SK-N-SH (cell line): ENCODE measurements at regions not wholly inside any gene's neighbourhood (a gene's known extent, or its start where the extent isn't known, plus 50 kb on each side); places are given as distances from the start of the nearest gene placed in this dataset.

Experiments used
- CTCF ChIA-PET: fragments of 300-600, 350-600 bp; formaldehyde crosslinking; extraction: SDS; loops from one replicate; lab custom pipeline; 2021; lab: Yijun Ruan, JAX
- POLR2A ChIA-PET: fragments of 350-600 bp; sonication (Branson Sonifier 250); formaldehyde crosslinking; extraction: SDS; loops from one replicate; lab custom pipeline; 2020; ENCODE audit warnings: antibody characterized with exemption, inconsistent platforms; lab: Yijun Ruan, JAX
- DNase-seq: peaks from one replicate; pipeline ENCODE4 v3.0.0; 2012
- H2AFZ ChIP-seq: fragments of 200-600 bp; sonication (generic); 2 replicates; pipeline ENCODE4 v1.8.1; 2016; ENCODE audit warnings: antibody characterized with exemption, mild to moderate bottlenecking, low read depth
- H3F3A ChIP-seq: fragments of 200-600 bp; sonication (generic); replicated peaks from 2 replicates; pipeline ENCODE3; 2016; ENCODE audit warnings: antibody characterized with exemption, mild to moderate bottlenecking; ENCODE audit not compliant: insufficient read depth
- H3K27ac ChIP-seq, 2 experiments: fragments of 200-500 bp in 1 of 2; fragments of 200-600 bp in 1 of 2; sonication (Bioruptor generic) in 1 of 2; sonication (generic), shearing (Covaris generic) in 1 of 2; 2 replicates each; pipeline versions ENCODE4 v1.5.1 to v1.6.1; 2014 to 2016; ENCODE audit warnings: low read depth in 2 of 2, inconsistent platforms in 1 of 2, low read length in 1 of 2, mild to moderate bottlenecking in 1 of 2, mixed read lengths in 1 of 2
- H3K27me3 ChIP-seq: fragments of 200-600 bp; sonication (generic), shearing (Covaris generic); 2 replicates; pipeline ENCODE4 v1.6.1; 2016; ENCODE audit warnings: mixed run types; ENCODE audit not compliant: insufficient read depth
- H3K36me3 ChIP-seq, 2 experiments: fragments of 200-500 bp in 1 of 2; fragments of 200-600 bp in 1 of 2; sonication (Bioruptor generic) in 1 of 2; sonication (generic) in 1 of 2; replicated peaks in 1 of 2; 2 replicates each; pipeline versions ENCODE3 to v1.5.1; 2014 to 2016; ENCODE audit warnings: low read length in 1 of 2, mild to moderate bottlenecking in 1 of 2; ENCODE audit not compliant: insufficient read depth in 2 of 2, control insufficient read depth in 1 of 2
- H3K4me1 ChIP-seq, 2 experiments: fragments of 200-500 bp in 1 of 2; fragments of 200-600 bp in 1 of 2; sonication (Bioruptor generic) in 1 of 2; sonication (generic), shearing (Covaris generic) in 1 of 2; 2 replicates each; pipeline versions ENCODE4 v1.5.1 to v1.6.1; 2014 to 2016; ENCODE audit warnings: low read depth in 1 of 2, low read length in 1 of 2, mixed run types in 1 of 2; ENCODE audit not compliant: insufficient read depth in 2 of 2, control insufficient read depth in 1 of 2
- H3K4me2 ChIP-seq: fragments of 200-600 bp; sonication (generic), shearing (Covaris generic); 2 replicates; pipeline ENCODE4 v1.6.1; 2017; ENCODE audit warnings: mixed run types
- H3K4me3 ChIP-seq, 2 experiments: fragments of 200-500 bp in 1 of 2; fragments of 200-600 bp in 1 of 2; sonication (Bioruptor generic) in 1 of 2; sonication (generic), shearing (Covaris generic) in 1 of 2; 2 replicates each; pipeline versions ENCODE4 v1.5.1 to v1.8.1; 2014 to 2016; ENCODE audit warnings: low read depth in 2 of 2, inconsistent platforms in 1 of 2, low read length in 1 of 2, mild to moderate bottlenecking in 1 of 2, mixed read lengths in 1 of 2, moderate library complexity in 1 of 2
- H3K79me2 ChIP-seq: fragments of 200-600 bp; sonication (generic); 2 replicates; pipeline ENCODE4 v1.8.1; 2017; ENCODE audit warnings: mild to moderate bottlenecking; ENCODE audit not compliant: insufficient read depth
- H3K9ac ChIP-seq: fragments of 200-600 bp; sonication (generic); 2 replicates; pipeline ENCODE4 v1.6.1; 2017; ENCODE audit warnings: mixed run types
- H3K9me2 ChIP-seq: fragments of 200-600 bp; sonication (generic); 2 replicates; pipeline ENCODE4 v1.6.1; 2017; ENCODE audit warnings: mixed run types
- H3K9me3 ChIP-seq: fragments of 200-600 bp; sonication (generic); 2 replicates; pipeline ENCODE4 v1.6.1; 2017; ENCODE audit warnings: mixed run types, mild to moderate bottlenecking, moderate library complexity
- H4K20me1 ChIP-seq: fragments of 200-600 bp; sonication (generic); 2 replicates; pipeline ENCODE4 v1.6.1; 2017; ENCODE audit warnings: mild to moderate bottlenecking, mixed run types; ENCODE audit not compliant: insufficient read depth
- CHD2 ChIP-seq: fragments of 150-350 bp; IDR thresholded peaks from 2 replicates; pipeline ENCODE4 v1.6.1; 2018; ENCODE audit warnings: low read length; ENCODE audit not compliant: partially characterized antibody
- EP300 ChIP-seq, 2 experiments: IDR thresholded peaks; 2 replicates each; pipeline versions ENCODE4 v1.4.0 to v1.6.1; 2012; ENCODE audit warnings: borderline replicate concordance in 1 of 2, low read depth in 1 of 2, low read length in 1 of 2
- EZH2phosphoT487 ChIP-seq: fragments of 200-600 bp; sonication (generic); IDR thresholded peaks from 2 replicates; pipeline ENCODE4 v1.6.1; 2017; ENCODE audit warnings: low read depth, mixed run types, mild to moderate bottlenecking, antibody characterized with exemption, moderate library complexity, borderline replicate concordance
- GATA2 ChIP-seq: sonication (generic); formaldehyde crosslinking; IDR thresholded peaks from 2 replicates; pipeline ENCODE4 v1.5.0; 2020; ENCODE audit warnings: mild to moderate bottlenecking, missing genetic modification reagents
- MEF2A ChIP-seq: IDR thresholded peaks from 2 replicates; pipeline ENCODE4 v1.4.0; 2012; ENCODE audit warnings: low read depth, borderline replicate concordance
- MXI1 ChIP-seq: IDR thresholded peaks from 2 replicates; pipeline ENCODE4 v1.6.1; 2012; ENCODE audit warnings: mild to moderate bottlenecking, low read depth, low read length, improper control_type of control experiment
- RCOR1 ChIP-seq: fragments of 150-350 bp; IDR thresholded peaks from 2 replicates; pipeline ENCODE4 v1.6.1; 2017; ENCODE audit warnings: antibody characterized with exemption, low read length
- RFX5 ChIP-seq: IDR thresholded peaks from 2 replicates; pipeline ENCODE4 v1.6.1; 2012; ENCODE audit warnings: mild to moderate bottlenecking, improper control_type of control experiment, low read length
- RXRA ChIP-seq: IDR thresholded peaks from 2 replicates; pipeline ENCODE4 v1.4.0; 2012; ENCODE audit warnings: low read depth, mild to moderate bottlenecking, borderline replicate concordance
- SIN3A ChIP-seq: IDR thresholded peaks from 2 replicates; pipeline ENCODE4 v1.6.1; 2012; ENCODE audit warnings: low read depth, mild to moderate bottlenecking, low read length, moderate library complexity, borderline replicate concordance
- TAF1 ChIP-seq: IDR thresholded peaks from 2 replicates; pipeline ENCODE4 v1.6.1; 2012; ENCODE audit warnings: low read depth, mild to moderate bottlenecking, low read length, moderate library complexity, borderline replicate concordance
- TCF12 ChIP-seq: IDR thresholded peaks from 2 replicates; pipeline ENCODE4 v1.4.0; 2012
- TEAD4 ChIP-seq: IDR thresholded peaks from 2 replicates; pipeline ENCODE4 v1.4.0; 2012; ENCODE audit warnings: mild to moderate bottlenecking, borderline replicate concordance; ENCODE audit not compliant: insufficient read depth
- WGBS: methylation state at CpG from one replicate; pipeline ENCODE4 v1.1.6; 2017; ENCODE audit warnings: low lambda C conversion rate; 5-methylcytosine and 5-hydroxymethylcytosine counted together
- TF ChIP-seq, protein P1 (sequence below): IDR thresholded peaks from 2 replicates; pipeline ENCODE4 v1.4.0; 2012; ENCODE audit warnings: low read depth
- TF ChIP-seq, protein P2 (sequence below): IDR thresholded peaks from 2 replicates; pipeline ENCODE4 v1.4.0; 2012; ENCODE audit warnings: low read depth, borderline replicate concordance
- TF ChIP-seq, protein P3 (sequence below): fragments of 200-600 bp; sonication (generic); IDR thresholded peaks from 2 replicates; pipeline ENCODE4 v1.6.1; 2017; ENCODE audit warnings: antibody characterized with exemption, mild to moderate bottlenecking, moderate library complexity
- TF ChIP-seq, protein P4 (sequence below): fragments of 150-350 bp; IDR thresholded peaks from 2 replicates; pipeline ENCODE4 v1.6.1; 2017; ENCODE audit warnings: antibody characterized with exemption, low read length, low read depth, borderline replicate concordance
- TF ChIP-seq, protein P5 (sequence below): fragments of 150-350 bp; IDR thresholded peaks from 2 replicates; pipeline ENCODE4 v1.6.1; 2016; ENCODE audit warnings: mild to moderate bottlenecking, low read depth, low read length

DNA sequence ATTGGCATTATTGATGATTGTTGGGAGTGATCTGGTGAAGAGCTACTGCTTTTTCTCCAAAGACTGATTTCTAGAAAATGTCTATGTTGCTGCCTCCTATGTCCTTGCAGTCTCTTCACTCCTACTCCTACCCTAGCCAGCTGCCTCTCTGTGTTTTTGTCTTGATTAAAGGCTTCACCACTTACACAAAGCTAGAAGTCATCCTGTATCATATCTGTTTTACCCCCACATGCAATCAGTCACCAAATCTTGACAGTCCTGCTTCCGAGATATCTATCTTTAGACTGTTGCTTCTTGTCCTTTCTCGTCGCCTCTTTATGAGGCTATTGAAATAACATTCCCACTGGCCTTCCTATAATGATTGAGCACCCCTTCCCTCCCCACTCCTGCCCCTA lies 84.5 kb upstream of the ITGA4 start (continued):
- TF ChIP-seq MXI1, result no peak
- TF ChIP-seq GATA2, result no peak
- TF ChIP-seq, protein P1, sequence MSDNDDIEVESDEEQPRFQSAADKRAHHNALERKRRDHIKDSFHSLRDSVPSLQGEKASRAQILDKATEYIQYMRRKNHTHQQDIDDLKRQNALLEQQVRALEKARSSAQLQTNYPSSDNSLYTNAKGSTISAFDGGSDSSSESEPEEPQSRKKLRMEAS, result no peak
- no peak for TF ChIP-seq TAF1
- TF ChIP-seq, protein P2, sequence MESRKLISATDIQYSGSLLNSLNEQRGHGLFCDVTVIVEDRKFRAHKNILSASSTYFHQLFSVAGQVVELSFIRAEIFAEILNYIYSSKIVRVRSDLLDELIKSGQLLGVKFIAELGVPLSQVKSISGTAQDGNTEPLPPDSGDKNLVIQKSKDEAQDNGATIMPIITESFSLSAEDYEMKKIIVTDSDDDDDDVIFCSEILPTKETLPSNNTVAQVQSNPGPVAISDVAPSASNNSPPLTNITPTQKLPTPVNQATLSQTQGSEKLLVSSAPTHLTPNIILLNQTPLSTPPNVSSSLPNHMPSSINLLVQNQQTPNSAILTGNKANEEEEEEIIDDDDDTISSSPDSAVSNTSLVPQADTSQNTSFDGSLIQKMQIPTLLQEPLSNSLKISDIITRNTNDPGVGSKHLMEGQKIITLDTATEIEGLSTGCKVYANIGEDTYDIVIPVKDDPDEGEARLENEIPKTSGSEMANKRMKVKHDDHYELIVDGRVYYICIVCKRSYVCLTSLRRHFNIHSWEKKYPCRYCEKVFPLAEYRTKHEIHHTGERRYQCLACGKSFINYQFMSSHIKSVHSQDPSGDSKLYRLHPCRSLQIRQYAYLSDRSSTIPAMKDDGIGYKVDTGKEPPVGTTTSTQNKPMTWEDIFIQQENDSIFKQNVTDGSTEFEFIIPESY, result no peak

DNA sequence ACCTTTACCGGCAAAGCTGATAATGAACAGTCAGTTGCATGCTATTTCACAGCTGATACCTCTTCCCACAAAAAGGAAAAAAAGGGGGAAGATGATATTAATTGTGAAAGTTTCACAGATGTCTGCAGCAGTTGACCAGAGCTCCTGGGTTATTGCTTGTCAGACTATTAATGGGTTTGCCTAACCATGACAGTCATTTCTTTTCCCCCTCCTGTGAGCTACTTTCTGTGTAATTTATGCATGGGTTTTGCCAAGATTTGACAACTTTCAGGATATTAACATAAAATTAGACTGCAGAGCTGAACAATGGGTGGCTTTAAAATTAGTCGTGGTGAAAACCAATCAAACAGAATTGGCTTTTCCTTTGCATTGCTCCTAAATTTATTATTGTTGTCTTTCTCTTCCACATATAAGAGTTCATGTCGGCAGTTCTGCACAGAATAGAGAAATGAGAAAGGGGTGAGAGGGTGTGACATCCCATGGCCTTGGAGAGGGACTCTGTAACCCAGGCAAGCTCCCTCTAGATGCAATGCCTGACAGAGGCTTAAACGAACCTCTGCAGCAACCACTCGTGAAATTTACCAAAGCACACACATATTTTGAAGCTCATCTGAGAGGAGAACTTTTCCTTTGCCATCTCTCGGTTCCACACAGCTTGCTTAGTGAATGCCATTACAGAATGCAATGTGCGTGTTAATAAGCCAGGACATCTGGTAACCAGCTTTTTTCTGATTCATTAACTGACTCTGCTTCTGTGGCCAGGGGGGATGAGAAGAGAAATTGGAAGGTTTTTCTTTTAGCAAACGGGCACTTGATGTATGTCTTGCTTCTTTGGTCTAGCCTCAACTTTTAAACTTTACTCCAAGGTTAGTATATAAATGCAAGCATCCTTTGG lies 82.2 kb upstream of the ITGA4 start:
- no peak overlapping the region for H2AFZ ChIP-seq
- no peaks in the 10 kb centered on the region for H4K20me1 ChIP-seq
- H3K4me2 ChIP-seq, result no peak overlapping the region
- no peaks in the 10 kb centered on the region for H3K9me3 ChIP-seq
- H3K27ac ChIP-seq, result no peak overlapping the region
- DNase-seq, result peak; percentile 26
- H3K9ac ChIP-seq, result no peak overlapping the region
- ChIA-PET CTCF (interaction anchor here (0.5 to 1.3 kb wide), 4 partner anchors 52 to 1251 kb away, joined by 3 to 4 read pairs (median 4); partner anchors contain the start of gene ITGA4), POLR2A (no interaction called here)
- no peaks in the 10 kb centered on the region for H3K36me3 ChIP-seq
- TF ChIP-seq RCOR1, result peak; percentile 77
- TF ChIP-seq RFX5, result no peak
- peak; percentile 71 for TF ChIP-seq TCF12
- peaks cover 0 to 16% of the 10 kb centered on the region in 2 experiments; a peak in 3 of 4 replicates for H3K4me1 ChIP-seq
- 43% methylated on average over 8 of the region's 8 CpGs for WGBS
- H3K27me3 ChIP-seq, result no peaks in the 10 kb centered on the region
- H3K4me3 ChIP-seq, result no peak overlapping the region
- H3K9me2 ChIP-seq, result no peaks in the 10 kb centered on the region
- H3F3A ChIP-seq, result peaks cover 14% of the 10 kb centered on the region
- no peaks in the 10 kb centered on the region for H3K79me2 ChIP-seq

DNA sequence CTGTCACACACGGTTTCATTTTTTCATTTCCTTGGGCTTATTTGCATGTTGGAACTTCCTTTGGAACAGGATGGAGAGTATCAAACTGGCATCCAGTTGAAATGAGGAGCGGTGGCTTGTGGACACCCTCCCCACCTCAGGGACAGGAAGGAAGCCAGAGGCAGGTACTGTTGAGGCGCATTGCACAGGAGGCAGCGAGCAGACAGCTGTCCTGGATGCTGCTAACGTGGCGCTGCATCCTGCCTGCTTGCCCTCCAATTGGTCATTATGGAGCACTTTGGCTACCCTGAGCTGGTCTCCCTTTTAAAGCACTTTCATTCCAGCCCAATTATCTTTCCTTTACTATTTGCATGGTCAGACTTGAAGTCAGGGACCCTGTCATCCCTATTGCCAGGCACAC lies 80.7 kb upstream of the ITGA4 start:
- Histone ChIP-seq H3K27ac (no peak overlapping the region), H3K79me2 (no peaks in the 10 kb centered on the region), H3F3A (peaks cover 9% of the 10 kb centered on the region), H2AFZ (no peak overlapping the region), H3K4me3 (no peak overlapping the region), H4K20me1 (no peaks in the 10 kb centered on the region), H3K9me2 (no peaks in the 10 kb centered on the region), H3K36me3 (no peaks in the 10 kb centered on the region), H3K4me2 (no peak overlapping the region), H3K4me1 (peaks cover 0 to 16% of the 10 kb centered on the region in 2 experiments; a peak in 3 of 4 replicates), H3K9me3 (no peaks in the 10 kb centered on the region), H3K27me3 (no peaks in the 10 kb centered on the region), H3K9ac (no peak overlapping the region)
- no peak for DNase-seq
- CTCF ChIA-PET, result no interaction called here
- POLR2A ChIA-PET, result no interaction called here
- 94% methylated on average over 6 of the region's 6 CpGs for WGBS
- TF ChIP-seq, protein P3, sequence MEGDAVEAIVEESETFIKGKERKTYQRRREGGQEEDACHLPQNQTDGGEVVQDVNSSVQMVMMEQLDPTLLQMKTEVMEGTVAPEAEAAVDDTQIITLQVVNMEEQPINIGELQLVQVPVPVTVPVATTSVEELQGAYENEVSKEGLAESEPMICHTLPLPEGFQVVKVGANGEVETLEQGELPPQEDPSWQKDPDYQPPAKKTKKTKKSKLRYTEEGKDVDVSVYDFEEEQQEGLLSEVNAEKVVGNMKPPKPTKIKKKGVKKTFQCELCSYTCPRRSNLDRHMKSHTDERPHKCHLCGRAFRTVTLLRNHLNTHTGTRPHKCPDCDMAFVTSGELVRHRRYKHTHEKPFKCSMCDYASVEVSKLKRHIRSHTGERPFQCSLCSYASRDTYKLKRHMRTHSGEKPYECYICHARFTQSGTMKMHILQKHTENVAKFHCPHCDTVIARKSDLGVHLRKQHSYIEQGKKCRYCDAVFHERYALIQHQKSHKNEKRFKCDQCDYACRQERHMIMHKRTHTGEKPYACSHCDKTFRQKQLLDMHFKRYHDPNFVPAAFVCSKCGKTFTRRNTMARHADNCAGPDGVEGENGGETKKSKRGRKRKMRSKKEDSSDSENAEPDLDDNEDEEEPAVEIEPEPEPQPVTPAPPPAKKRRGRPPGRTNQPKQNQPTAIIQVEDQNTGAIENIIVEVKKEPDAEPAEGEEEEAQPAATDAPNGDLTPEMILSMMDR, result no peak
- TF ChIP-seq, protein P4, sequence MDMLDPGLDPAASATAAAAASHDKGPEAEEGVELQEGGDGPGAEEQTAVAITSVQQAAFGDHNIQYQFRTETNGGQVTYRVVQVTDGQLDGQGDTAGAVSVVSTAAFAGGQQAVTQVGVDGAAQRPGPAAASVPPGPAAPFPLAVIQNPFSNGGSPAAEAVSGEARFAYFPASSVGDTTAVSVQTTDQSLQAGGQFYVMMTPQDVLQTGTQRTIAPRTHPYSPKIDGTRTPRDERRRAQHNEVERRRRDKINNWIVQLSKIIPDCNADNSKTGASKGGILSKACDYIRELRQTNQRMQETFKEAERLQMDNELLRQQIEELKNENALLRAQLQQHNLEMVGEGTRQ, result no peak
- no peak for TF ChIP-seq EP300 (IDR thresholded peaks at IDR 0.05; ENCODE audit: borderline replicate concordance in 1 of 2, low read depth in 1 of 2, low read length in 1 of 2)
- no peak for TF ChIP-seq CHD2
- TF ChIP-seq TEAD4, result no peak
- no peak for TF ChIP-seq EZH2phosphoT487
- no peak for TF ChIP-seq SIN3A
- no peak for TF ChIP-seq MEF2A
- TF ChIP-seq, protein P5, sequence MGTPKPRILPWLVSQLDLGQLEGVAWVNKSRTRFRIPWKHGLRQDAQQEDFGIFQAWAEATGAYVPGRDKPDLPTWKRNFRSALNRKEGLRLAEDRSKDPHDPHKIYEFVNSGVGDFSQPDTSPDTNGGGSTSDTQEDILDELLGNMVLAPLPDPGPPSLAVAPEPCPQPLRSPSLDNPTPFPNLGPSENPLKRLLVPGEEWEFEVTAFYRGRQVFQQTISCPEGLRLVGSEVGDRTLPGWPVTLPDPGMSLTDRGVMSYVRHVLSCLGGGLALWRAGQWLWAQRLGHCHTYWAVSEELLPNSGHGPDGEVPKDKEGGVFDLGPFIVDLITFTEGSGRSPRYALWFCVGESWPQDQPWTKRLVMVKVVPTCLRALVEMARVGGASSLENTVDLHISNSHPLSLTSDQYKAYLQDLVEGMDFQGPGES, result no peak
- TF ChIP-seq RXRA, result no peak
